ENCODE measurements at regions not wholly inside any gene's neighbourhood (a gene's known extent, or its start where the extent isn't known, plus 50 kb on each side); places are given as distances from the start of the nearest gene placed in this dataset.

DNA sequence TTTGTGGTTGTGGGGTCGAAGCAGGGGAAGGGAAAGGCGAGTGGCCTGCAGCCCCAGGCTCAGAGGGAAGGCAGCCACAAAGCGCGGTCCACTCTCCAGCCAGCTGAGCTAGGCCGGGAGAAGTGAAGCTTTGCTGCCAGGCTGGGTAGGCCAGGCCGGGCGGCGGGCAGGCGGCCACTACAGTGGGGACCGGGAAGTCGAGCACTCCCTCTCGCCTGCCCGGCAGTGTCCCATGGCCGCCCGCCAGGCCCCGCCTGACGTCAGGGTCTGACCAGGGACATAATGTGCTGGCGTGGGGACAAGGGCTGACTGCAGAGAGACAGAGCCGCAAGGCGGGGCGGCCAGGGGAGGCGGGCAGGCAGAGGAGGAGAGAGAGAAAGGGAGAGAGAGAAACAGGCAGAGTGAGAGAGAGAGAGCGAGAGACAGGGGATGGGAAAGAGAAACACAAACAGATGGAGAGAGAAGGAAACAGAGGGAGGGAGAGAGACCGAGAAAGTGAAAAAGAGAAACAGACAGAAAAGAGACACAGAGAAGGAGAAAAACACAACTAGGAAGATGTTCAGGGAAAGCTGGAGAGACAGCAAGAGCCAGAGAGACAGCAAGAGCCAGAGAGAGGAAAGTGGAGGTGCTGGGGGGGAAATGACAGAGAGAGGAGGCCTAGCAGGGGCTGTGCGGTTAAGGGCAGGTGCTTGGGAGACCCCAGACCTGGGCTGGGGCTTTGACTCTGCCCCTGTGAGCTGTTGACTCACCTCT, 94.5 kb upstream of the PTPN1 start:
- DNase-seq = no peak

DNA sequence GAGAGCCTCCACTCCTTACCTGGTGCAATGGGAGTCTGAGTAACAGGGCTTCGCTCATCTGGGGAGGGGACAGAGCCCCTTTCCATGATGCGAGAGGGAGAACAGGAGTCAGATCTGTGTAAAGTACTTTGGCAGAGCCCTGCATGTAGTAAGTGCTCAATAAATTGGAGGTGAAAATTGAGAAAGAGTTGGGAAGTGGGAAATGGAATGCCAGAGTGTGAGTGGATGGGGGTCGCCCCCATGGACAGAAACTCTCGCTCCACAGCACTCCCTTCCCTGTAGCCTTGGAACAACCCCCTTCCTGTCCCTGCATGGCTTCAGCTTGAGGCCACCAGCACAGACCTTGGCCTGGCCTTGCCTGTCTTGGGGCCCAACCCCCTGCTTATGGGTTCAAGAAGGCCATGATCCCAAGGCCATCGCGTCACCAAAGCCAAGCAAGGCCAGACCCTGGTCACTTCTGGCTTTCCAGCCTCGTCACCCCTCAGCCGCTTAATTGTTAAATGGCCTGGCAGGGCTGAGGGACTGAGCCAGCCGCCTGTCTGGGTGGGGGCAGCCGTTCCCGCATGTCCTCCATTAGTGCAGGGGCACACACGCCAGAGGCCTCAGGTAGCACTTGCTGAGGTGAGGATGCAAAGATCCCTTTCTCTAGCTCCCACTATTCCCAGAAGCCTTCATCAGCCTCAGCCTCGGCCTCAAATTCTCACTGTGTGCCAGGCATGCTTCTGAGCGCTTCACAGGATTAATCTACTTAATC, 93.7 kb upstream of the PTPN1 start:
- ChIA-PET POLR2A (ENCODE audit: partially characterized antibody) (no interaction called here), CTCF (ENCODE audit: partially characterized antibody) (no interaction called here)
- no peaks in the 10 kb centered on the region for H3K27me3 ChIP-seq (ENCODE audit: insufficient read depth, low read length)
- no peaks in the 10 kb centered on the region for H3K36me3 ChIP-seq (ENCODE audit: insufficient read depth, low read length)
- H3K27ac ChIP-seq (ENCODE audit: low read depth, low read length) = no peak overlapping the region
- Mint-ChIP-seq H3K27me3 (peaks cover 0 to 5% of the 10 kb centered on the region in 2 donors), H3K4me1 (no peaks in the 10 kb centered on the region), H3K27ac (no peak overlapping the region), H3K4me3 (no peak overlapping the region), H3K9me3 (peaks cover 0 to 5% (median under 1%) of the 10 kb centered on the region in 8 donors), H3K36me3 (no peaks in the 10 kb centered on the region)
- no peaks in the 10 kb centered on the region for H3K9me3 ChIP-seq (ENCODE audit: control insufficient read depth in 1 of 2, low read length in 2 of 2)
- DNase-seq = no peak
- no peak overlapping the region for H3K4me3 ChIP-seq (ENCODE audit: low read length in 2 of 2)
- H3K4me1 ChIP-seq (ENCODE audit: insufficient read depth, low read length) = no peaks in the 10 kb centered on the region
- intact Hi-C loops (cut with micrococcal nuclease) = no loop called here

More for the DNA sequence above, 94.5 kb upstream of the PTPN1 start:
- Histone ChIP-seq H3K9me3 (ENCODE audit: control insufficient read depth in 1 of 2, low read length in 2 of 2) (no peaks in the 10 kb centered on the region), H3K27me3 (ENCODE audit: insufficient read depth, low read length) (no peaks in the 10 kb centered on the region), H3K36me3 (ENCODE audit: insufficient read depth, low read length) (no peaks in the 10 kb centered on the region), H3K4me1 (ENCODE audit: insufficient read depth, low read length) (no peaks in the 10 kb centered on the region), H3K4me3 (ENCODE audit: low read length in 2 of 2) (no peak overlapping the region), H3K27ac (ENCODE audit: low read depth, low read length) (no peak overlapping the region)
- H3K36me3 Mint-ChIP-seq = no peaks in the 10 kb centered on the region
- POLR2A ChIA-PET (ENCODE audit: partially characterized antibody) = no interaction called here
- H3K27me3 Mint-ChIP-seq = peaks cover 0 to 5% of the 10 kb centered on the region in 2 donors
- peaks cover 0 to 5% (median 0%) of the 10 kb centered on the region in 8 donors for H3K9me3 Mint-ChIP-seq
- H3K4me1 Mint-ChIP-seq = no peaks in the 10 kb centered on the region
- H3K4me3 Mint-ChIP-seq = no peak overlapping the region
- intact Hi-C loops (cut with micrococcal nuclease) = no loop called here
- H3K27ac Mint-ChIP-seq = no peak overlapping the region
- CTCF ChIA-PET (ENCODE audit: partially characterized antibody) = no interaction called here

DNA sequence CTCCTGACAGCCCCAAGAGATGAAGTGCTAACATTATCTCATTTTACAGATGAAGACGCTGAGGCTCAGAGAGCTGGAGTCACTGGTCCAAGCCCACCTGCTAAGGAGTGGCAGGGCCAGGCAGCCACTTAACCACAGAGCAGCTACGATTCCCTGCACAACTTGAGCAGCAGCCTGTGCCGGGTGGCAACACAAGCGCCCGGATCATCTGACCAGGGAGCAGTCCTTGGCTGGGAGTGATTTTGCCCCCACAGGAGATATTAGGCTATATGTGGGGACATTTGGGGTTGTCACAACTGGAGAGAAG, 93.2 kb upstream of the PTPN1 start:
- DNase-seq = no peak
- H3K4me1 Mint-ChIP-seq = no peaks in the 10 kb centered on the region
- H3K27ac Mint-ChIP-seq = no peak overlapping the region
- Histone ChIP-seq H3K27me3 (ENCODE audit: insufficient read depth, low read length) (no peaks in the 10 kb centered on the region), H3K9me3 (ENCODE audit: control insufficient read depth in 1 of 2, low read length in 2 of 2) (no peaks in the 10 kb centered on the region), H3K4me3 (ENCODE audit: low read length in 2 of 2) (no peak overlapping the region), H3K36me3 (ENCODE audit: insufficient read depth, low read length) (no peaks in the 10 kb centered on the region), H3K27ac (ENCODE audit: low read depth, low read length) (no peak overlapping the region), H3K4me1 (ENCODE audit: insufficient read depth, low read length) (no peaks in the 10 kb centered on the region)
- peaks cover 0 to 7% (median 1%) of the 10 kb centered on the region in 8 donors for H3K9me3 Mint-ChIP-seq
- H3K27me3 Mint-ChIP-seq = peaks cover 0 to 8% of the 10 kb centered on the region in 2 donors
- no peaks in the 10 kb centered on the region for H3K36me3 Mint-ChIP-seq
- ChIA-PET POLR2A (ENCODE audit: partially characterized antibody) (no interaction called here), CTCF (ENCODE audit: partially characterized antibody) (no interaction called here)
- no peak overlapping the region for H3K4me3 Mint-ChIP-seq
- intact Hi-C loops (cut with micrococcal nuclease) = no loop called here

DNA sequence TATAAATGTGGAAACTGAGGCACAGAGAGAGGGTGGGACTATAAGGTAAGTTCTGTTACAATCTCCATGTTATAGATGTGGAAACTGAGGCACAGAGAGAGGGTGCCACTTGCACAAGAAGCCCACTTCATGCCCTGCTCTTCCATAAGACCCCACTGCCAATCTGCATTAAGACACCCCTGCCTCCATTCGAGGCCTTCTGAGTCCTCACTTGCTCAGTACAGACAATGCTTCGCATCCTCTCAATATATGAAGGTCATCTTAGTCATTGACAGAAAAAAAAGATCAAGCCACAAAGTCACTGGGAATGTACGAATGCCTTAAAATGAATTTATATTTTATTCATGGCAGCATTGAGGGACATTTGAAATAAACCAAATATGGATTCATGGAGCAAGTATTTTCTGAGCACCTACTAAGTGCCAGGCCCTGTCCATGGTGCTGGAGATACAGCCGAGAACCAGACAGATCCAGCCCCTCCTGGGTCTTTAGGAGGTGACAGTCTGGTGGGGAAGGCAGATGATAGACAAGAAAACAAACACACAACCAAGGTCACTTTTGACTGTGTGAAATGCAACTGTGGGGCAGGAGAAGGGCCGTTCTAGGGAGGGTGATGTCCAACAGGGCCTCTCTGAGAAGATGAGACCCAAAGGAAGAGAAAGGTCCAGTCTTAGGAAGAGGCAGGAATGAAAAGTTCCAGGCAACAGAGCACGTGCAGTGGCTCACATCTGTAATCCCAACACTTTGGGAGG, 92.5 kb upstream of the PTPN1 start:
- CTCF ChIA-PET (ENCODE audit: partially characterized antibody) = no interaction called here
- Mint-ChIP-seq H3K9me3 (peaks cover 0 to 7% (median 1%) of the 10 kb centered on the region in 8 donors), H3K4me3 (no peak overlapping the region), H3K4me1 (no peaks in the 10 kb centered on the region), H3K27ac (no peak overlapping the region), H3K27me3 (peaks cover 0 to 8% of the 10 kb centered on the region in 2 donors), H3K36me3 (no peaks in the 10 kb centered on the region)
- Histone ChIP-seq H3K4me1 (ENCODE audit: insufficient read depth, low read length) (no peaks in the 10 kb centered on the region), H3K4me3 (ENCODE audit: low read length in 2 of 2) (no peak overlapping the region), H3K9me3 (ENCODE audit: control insufficient read depth in 1 of 2, low read length in 2 of 2) (no peaks in the 10 kb centered on the region), H3K36me3 (ENCODE audit: insufficient read depth, low read length) (no peaks in the 10 kb centered on the region), H3K27me3 (ENCODE audit: insufficient read depth, low read length) (no peaks in the 10 kb centered on the region), H3K27ac (ENCODE audit: low read depth, low read length) (no peak overlapping the region)
- POLR2A ChIA-PET (ENCODE audit: partially characterized antibody) = no interaction called here
- intact Hi-C loops (cut with micrococcal nuclease) = no loop called here
- no peak for DNase-seq

DNA sequence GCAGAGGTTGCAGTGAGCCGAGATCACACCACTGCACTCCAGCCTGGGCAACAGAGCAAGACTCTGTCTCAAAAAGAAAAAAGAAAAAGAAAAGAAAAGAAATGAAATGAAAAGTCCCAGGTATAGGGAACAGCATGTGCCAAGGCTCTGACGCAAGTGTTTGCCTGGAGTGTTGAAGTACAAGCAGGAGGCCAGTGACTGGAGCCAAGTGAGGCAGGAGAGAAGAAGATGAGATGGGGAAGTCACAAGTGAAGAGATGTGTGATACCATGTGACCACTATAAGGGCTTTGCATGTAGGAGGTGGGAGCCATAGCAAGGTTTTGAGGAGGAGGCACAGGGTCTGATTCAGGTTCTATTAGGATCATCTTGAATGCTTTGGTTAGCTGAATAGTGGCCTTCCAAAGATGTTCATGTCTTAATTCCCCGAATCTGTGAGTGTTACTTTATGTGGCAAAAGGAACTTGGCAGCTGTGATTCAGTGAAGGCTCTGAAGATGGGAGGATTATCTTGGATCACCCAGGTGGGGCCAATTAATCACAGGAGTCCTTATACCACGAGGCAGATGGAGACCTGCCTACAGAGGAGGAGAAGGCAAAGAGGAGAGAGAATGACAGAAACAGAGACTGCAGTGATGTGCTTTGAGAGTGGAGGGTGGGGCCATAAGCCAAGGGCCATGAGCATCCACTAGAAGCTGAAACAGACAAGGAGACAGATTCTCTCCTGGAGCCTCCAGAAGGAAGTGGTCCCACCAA, 91.1 kb upstream of the PTPN1 start:
- H3K4me1 Mint-ChIP-seq = no peaks in the 10 kb centered on the region
- no peak overlapping the region for H3K27ac ChIP-seq (ENCODE audit: low read depth, low read length)
- intact Hi-C loops (cut with micrococcal nuclease) = no loop called here
- H3K36me3 Mint-ChIP-seq = no peaks in the 10 kb centered on the region
- no peak for DNase-seq
- no peaks in the 10 kb centered on the region for H3K4me1 ChIP-seq (ENCODE audit: insufficient read depth, low read length)
- no peaks in the 10 kb centered on the region for H3K36me3 ChIP-seq (ENCODE audit: insufficient read depth, low read length)
- H3K27me3 Mint-ChIP-seq = peaks cover under 1 to 7% of the 10 kb centered on the region in 2 donors
- no peaks in the 10 kb centered on the region for H3K9me3 ChIP-seq (ENCODE audit: control insufficient read depth in 1 of 2, low read length in 2 of 2)
- H3K9me3 Mint-ChIP-seq = peaks cover 0 to 7% (median under 1%) of the 10 kb centered on the region in 8 donors
- H3K4me3 ChIP-seq (ENCODE audit: low read length in 2 of 2) = no peak overlapping the region
- H3K27ac Mint-ChIP-seq = no peak overlapping the region
- ChIA-PET POLR2A (ENCODE audit: partially characterized antibody) (no interaction called here), CTCF (ENCODE audit: partially characterized antibody) (no interaction called here)
- H3K4me3 Mint-ChIP-seq = no peak overlapping the region
- H3K27me3 ChIP-seq (ENCODE audit: insufficient read depth, low read length) = no peaks in the 10 kb centered on the region

DNA sequence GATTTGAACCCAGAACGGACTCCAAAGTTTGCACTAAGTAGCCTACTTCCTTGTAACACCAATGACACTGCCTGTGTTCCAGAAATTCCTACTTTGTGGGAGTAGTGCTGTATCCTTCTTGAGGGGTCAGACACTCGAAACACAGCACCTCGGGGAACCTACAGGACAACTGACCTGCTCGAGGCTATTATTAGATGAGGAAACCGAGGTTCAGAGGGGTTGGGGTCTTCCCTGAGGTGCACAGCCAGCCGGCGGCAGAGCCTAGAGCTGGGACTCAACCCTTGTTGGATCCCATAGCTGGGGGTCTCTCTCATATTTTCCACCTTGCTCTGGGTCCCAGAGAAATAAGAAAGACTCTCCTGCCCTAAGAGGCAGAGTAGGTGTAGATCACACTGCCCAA, 89.8 kb upstream of the PTPN1 start:
- H3K9me3 ChIP-seq (ENCODE audit: control insufficient read depth in 1 of 2, low read length in 2 of 2) = no peaks in the 10 kb centered on the region
- CTCF ChIA-PET (ENCODE audit: partially characterized antibody) = interaction anchor here (0.7 kb wide), 1 partner anchor 20 kb away, joined by 3 read pairs; no protein-coding TSS in a partner anchor
- Mint-ChIP-seq H3K9me3 (peaks cover 0 to 7% (median under 1%) of the 10 kb centered on the region in 8 donors), H3K4me1 (no peaks in the 10 kb centered on the region), H3K27me3 (peaks cover 3 to 7% of the 10 kb centered on the region in 2 donors), H3K4me3 (no peak overlapping the region), H3K27ac (no peak overlapping the region), H3K36me3 (no peaks in the 10 kb centered on the region)
- DNase-seq = no peak
- POLR2A ChIA-PET (ENCODE audit: partially characterized antibody) = no interaction called here
- H3K27me3 ChIP-seq (ENCODE audit: insufficient read depth, low read length) = no peaks in the 10 kb centered on the region
- H3K4me1 ChIP-seq (ENCODE audit: insufficient read depth, low read length) = no peaks in the 10 kb centered on the region
- no peaks in the 10 kb centered on the region for H3K36me3 ChIP-seq (ENCODE audit: insufficient read depth, low read length)
- no peak overlapping the region for H3K4me3 ChIP-seq (ENCODE audit: low read length in 2 of 2)
- intact Hi-C loops (cut with micrococcal nuclease) = no loop called here
- H3K27ac ChIP-seq (ENCODE audit: low read depth, low read length) = no peak overlapping the region

Measured in CD4-positive, alpha-beta memory T cell (primary cell).